Left kidney (tissue), 1 donor: ENCODE measurements at regions not wholly inside any gene's neighbourhood (a gene's known extent, or its start where the extent isn't known, plus 50 kb on each side); places are given as distances from the start of the nearest gene placed in this dataset.
"Not testable (repeated sequence)": the region's sequence is repeated elsewhere in the genome, so short reads cannot be mapped to it uniquely, and the experiment has no call there.

Source experiments
- DNase-seq: peaks from one replicate; pipeline ENCODE4 v3.0.0-alpha.2; 2013

GRCh38 chr7:13093160-13093559, 405.7 kb downstream of the ARL4A start:
- DNase-seq: no peak

GRCh38 chr7:13097499-13097898, 410.1 kb downstream of the ARL4A start:
- DNase-seq: no peak

- DNase-seq: no peak
Measured at GRCh38 chr7:13098161-13098560, 410.7 kb downstream of the ARL4A start.

GRCh38 chr7:13099154-13099795, 411.8 kb downstream of the ARL4A start:
- no peak for DNase-seq

- DNase-seq: no peak
Measured at GRCh38 chr7:13104128-13104527, 416.7 kb downstream of the ARL4A start.

- no peak for DNase-seq
Measured at GRCh38 chr7:13105209-13105608, 417.8 kb downstream of the ARL4A start.

GRCh38 chr7:13106513-13106912, 419.1 kb downstream of the ARL4A start:
- DNase-seq: no peak

GRCh38 chr7:13107291-13107690, 419.9 kb downstream of the ARL4A start:
- DNase-seq: no peak

GRCh38 chr7:13108061-13108460, 420.6 kb downstream of the ARL4A start:
- no peak for DNase-seq

- DNase-seq: no peak
Measured at GRCh38 chr7:13109201-13109600, 421.8 kb downstream of the ARL4A start.

- no peak for DNase-seq
Measured at GRCh38 chr7:13110107-13110506, 422.7 kb downstream of the ARL4A start.

- DNase-seq: no peak
Measured at GRCh38 chr7:13111230-13111629, 423.8 kb downstream of the ARL4A start.

- DNase-seq: not testable (repeated sequence)
Measured at GRCh38 chr7:13114240-13114639, 426.8 kb downstream of the ARL4A start.

GRCh38 chr7:13115157-13115772, 427.8 kb downstream of the ARL4A start:
- no peak for DNase-seq

GRCh38 chr7:13115855-13116254, 428.4 kb downstream of the ARL4A start:
- DNase-seq: no peak

- no peak for DNase-seq
Measured at GRCh38 chr7:13117103-13117502, 429.7 kb downstream of the ARL4A start.

GRCh38 chr7:13117592-13117991, 430.2 kb downstream of the ARL4A start:
- DNase-seq: no peak

- not testable (repeated sequence) for DNase-seq
Measured at GRCh38 chr7:13124629-13125028, 437.2 kb downstream of the ARL4A start.

GRCh38 chr7:13126347-13126746, 438.9 kb downstream of the ARL4A start:
- DNase-seq: no peak

- DNase-seq: no peak
Measured at GRCh38 chr7:13130321-13130720, 442.9 kb downstream of the ARL4A start.

- DNase-seq: not testable (repeated sequence)
Measured at GRCh38 chr7:13130906-13131305, 443.5 kb downstream of the ARL4A start.

- no peak for DNase-seq
Measured at GRCh38 chr7:13132314-13132713, 444.9 kb downstream of the ARL4A start.

- not testable (repeated sequence) for DNase-seq
Measured at GRCh38 chr7:13136345-13136744, 448.9 kb downstream of the ARL4A start.

GRCh38 chr7:13139436-13139835, 452.0 kb downstream of the ARL4A start:
- DNase-seq: no peak
